GM19463 (cell line): ENCODE measurements at regions not wholly inside any gene's neighbourhood (a gene's known extent, or its start where the extent isn't known, plus 50 kb on each side); places are given as distances from the start of the nearest gene placed in this dataset.

ENCODE experiments used
- ATAC-seq: cut with Tn5 transposase; IDR thresholded peaks from one replicate; pipeline ENCODE4 v1.9.1; 2021; ENCODE audit warnings: mild to moderate bottlenecking, moderate library complexity; ENCODE audit not compliant: unreplicated experiment

- no peak for ATAC-seq
Observed at GRCh38 chr2:104658904-104659591, 194.9 kb upstream of the POU3F3 start.

- ATAC-seq = no peak
Observed at GRCh38 chr2:104660991-104661390, 192.9 kb upstream of the POU3F3 start.

GRCh38 chr2:104664672-104665071, 189.2 kb upstream of the POU3F3 start:
- no peak for ATAC-seq

- ATAC-seq = no peak
Observed at GRCh38 chr2:104668631-104669030, 185.3 kb upstream of the POU3F3 start.

- no peak for ATAC-seq
Observed at GRCh38 chr2:104673225-104673624, 180.7 kb upstream of the POU3F3 start.

GRCh38 chr2:104678181-104678580, 175.7 kb upstream of the POU3F3 start:
- no peak for ATAC-seq

GRCh38 chr2:104685591-104685990, 168.3 kb upstream of the POU3F3 start:
- ATAC-seq = no peak

GRCh38 chr2:104687147-104687546, 166.8 kb upstream of the POU3F3 start:
- no peak for ATAC-seq

- no peak for ATAC-seq
Observed at GRCh38 chr2:104690255-104690984, 163.5 kb upstream of the POU3F3 start.

GRCh38 chr2:104698276-104698675, 155.6 kb upstream of the POU3F3 start:
- no peak for ATAC-seq

GRCh38 chr2:104701411-104701911, 152.5 kb upstream of the POU3F3 start:
- ATAC-seq = no peak

GRCh38 chr2:104702031-104702850, 151.7 kb upstream of the POU3F3 start:
- ATAC-seq = no peak

GRCh38 chr2:104703669-104704068, 150.2 kb upstream of the POU3F3 start:
- no peak for ATAC-seq

- no peak for ATAC-seq
Observed at GRCh38 chr2:104704496-104705245, 149.2 kb upstream of the POU3F3 start.

- ATAC-seq = no peak
Observed at GRCh38 chr2:104707056-104707455, 146.9 kb upstream of the POU3F3 start.

GRCh38 chr2:104708967-104709366, 144.9 kb upstream of the POU3F3 start:
- ATAC-seq = no peak

- no peak for ATAC-seq
Observed at GRCh38 chr2:104716061-104716460, 137.9 kb upstream of the POU3F3 start.

GRCh38 chr2:104733226-104733943, 120.5 kb upstream of the POU3F3 start:
- peak; percentile 84 for ATAC-seq

- no peak for ATAC-seq
Observed at GRCh38 chr2:104734937-104735586, 118.9 kb upstream of the POU3F3 start.

- no peak for ATAC-seq
Observed at GRCh38 chr2:104736026-104736425, 117.9 kb upstream of the POU3F3 start.
